GM12864 (cell line): ENCODE measurements at regions not wholly inside any gene's neighbourhood (a gene's known extent, or its start where the extent isn't known, plus 50 kb on each side); places are given as distances from the start of the nearest gene placed in this dataset.

Source experiments
- DNase-seq: peaks from one replicate; pipeline ENCODE4 v3.0.0-alpha.2; 2011; ENCODE audit warnings: low read depth
- H3K4me3 ChIP-seq: 2 replicates; pipeline ENCODE4 v1.5.1; 2011; ENCODE audit warnings: mild to moderate bottlenecking, low read depth, low read length, control low read depth
- CTCF ChIP-seq: IDR thresholded peaks from 2 replicates; pipeline ENCODE4 v1.5.1; 2011; ENCODE audit warnings: low read depth, mild to moderate bottlenecking, moderate library complexity, low read length, control low read depth, inconsistent platforms; ENCODE audit errors: missing control alignments

- TF ChIP-seq CTCF, result no peak
- DNase-seq, result no peak
- H3K4me3 ChIP-seq, result no peak overlapping the region
Measured at GRCh38 chr13:109654341-109655205, 131.8 kb downstream of the IRS2 start.

- no peak for DNase-seq
- no peak for TF ChIP-seq CTCF
- H3K4me3 ChIP-seq, result no peak overlapping the region
Measured at GRCh38 chr13:109652531-109652930, 133.9 kb downstream of the IRS2 start.

GRCh38 chr13:109651854-109652253, 134.5 kb downstream of the IRS2 start:
- TF ChIP-seq CTCF, result no peak
- no peak for DNase-seq
- no peak overlapping the region for H3K4me3 ChIP-seq

- TF ChIP-seq CTCF, result no peak
- no peak for DNase-seq
- H3K4me3 ChIP-seq, result no peak overlapping the region
Measured at GRCh38 chr13:109651311-109651710, 135.1 kb downstream of the IRS2 start.

GRCh38 chr13:109650861-109651260, 135.5 kb downstream of the IRS2 start:
- TF ChIP-seq CTCF, result no peak
- no peak for DNase-seq
- no peak overlapping the region for H3K4me3 ChIP-seq

- no peak for DNase-seq
- no peak for TF ChIP-seq CTCF
- no peak overlapping the region for H3K4me3 ChIP-seq
Measured at GRCh38 chr13:109649713-109650112, 136.7 kb downstream of the IRS2 start.

- H3K4me3 ChIP-seq, result no peak overlapping the region
- TF ChIP-seq CTCF, result no peak
- no peak for DNase-seq
Measured at GRCh38 chr13:109647699-109648098, 138.7 kb downstream of the IRS2 start.
